ENCODE measurements at regions not wholly inside any gene's neighbourhood (a gene's known extent, or its start where the extent isn't known, plus 50 kb on each side); places are given as distances from the start of the nearest gene placed in this dataset.

DNA sequence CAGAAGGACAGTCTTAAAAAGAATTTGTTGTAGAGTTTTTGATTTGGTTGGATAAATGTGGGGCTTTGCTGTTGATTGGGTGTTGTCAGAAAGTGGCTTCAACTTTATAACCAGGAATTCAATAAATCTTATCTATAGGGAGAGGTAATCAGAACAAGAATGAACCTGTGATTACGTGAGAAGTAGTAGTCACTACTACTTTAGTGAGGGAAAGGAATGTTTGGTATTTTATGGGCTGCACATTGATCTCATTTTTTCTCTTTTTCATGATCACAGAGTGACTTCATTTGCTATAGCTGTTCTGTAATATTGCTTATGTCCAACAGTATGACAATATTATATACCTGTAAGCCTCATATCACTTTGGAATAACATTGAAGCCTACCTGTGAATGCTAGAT lies 485.2 kb upstream of the BCHE start:
- H3K4me3 ChIP-seq: no peak overlapping the region
- H3K4me1 ChIP-seq: no peaks in the 10 kb centered on the region
- no peaks in the 10 kb centered on the region for H3K9me3 ChIP-seq
- H3K27me3 ChIP-seq: no peaks in the 10 kb centered on the region
- H3K9ac ChIP-seq (ENCODE audit: low read depth in 2 of 2, low read length in 2 of 2): no peak overlapping the region
- intact Hi-C loops (cut with DNase I): no loop called here
- TF ChIP-seq, protein P1, sequence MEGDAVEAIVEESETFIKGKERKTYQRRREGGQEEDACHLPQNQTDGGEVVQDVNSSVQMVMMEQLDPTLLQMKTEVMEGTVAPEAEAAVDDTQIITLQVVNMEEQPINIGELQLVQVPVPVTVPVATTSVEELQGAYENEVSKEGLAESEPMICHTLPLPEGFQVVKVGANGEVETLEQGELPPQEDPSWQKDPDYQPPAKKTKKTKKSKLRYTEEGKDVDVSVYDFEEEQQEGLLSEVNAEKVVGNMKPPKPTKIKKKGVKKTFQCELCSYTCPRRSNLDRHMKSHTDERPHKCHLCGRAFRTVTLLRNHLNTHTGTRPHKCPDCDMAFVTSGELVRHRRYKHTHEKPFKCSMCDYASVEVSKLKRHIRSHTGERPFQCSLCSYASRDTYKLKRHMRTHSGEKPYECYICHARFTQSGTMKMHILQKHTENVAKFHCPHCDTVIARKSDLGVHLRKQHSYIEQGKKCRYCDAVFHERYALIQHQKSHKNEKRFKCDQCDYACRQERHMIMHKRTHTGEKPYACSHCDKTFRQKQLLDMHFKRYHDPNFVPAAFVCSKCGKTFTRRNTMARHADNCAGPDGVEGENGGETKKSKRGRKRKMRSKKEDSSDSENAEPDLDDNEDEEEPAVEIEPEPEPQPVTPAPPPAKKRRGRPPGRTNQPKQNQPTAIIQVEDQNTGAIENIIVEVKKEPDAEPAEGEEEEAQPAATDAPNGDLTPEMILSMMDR (IDR thresholded peaks at IDR 0.05): no peak
- no peaks in the 10 kb centered on the region for H3K36me3 ChIP-seq
- no peak for DNase-seq
- H3K27ac ChIP-seq: no peak overlapping the region

DNA sequence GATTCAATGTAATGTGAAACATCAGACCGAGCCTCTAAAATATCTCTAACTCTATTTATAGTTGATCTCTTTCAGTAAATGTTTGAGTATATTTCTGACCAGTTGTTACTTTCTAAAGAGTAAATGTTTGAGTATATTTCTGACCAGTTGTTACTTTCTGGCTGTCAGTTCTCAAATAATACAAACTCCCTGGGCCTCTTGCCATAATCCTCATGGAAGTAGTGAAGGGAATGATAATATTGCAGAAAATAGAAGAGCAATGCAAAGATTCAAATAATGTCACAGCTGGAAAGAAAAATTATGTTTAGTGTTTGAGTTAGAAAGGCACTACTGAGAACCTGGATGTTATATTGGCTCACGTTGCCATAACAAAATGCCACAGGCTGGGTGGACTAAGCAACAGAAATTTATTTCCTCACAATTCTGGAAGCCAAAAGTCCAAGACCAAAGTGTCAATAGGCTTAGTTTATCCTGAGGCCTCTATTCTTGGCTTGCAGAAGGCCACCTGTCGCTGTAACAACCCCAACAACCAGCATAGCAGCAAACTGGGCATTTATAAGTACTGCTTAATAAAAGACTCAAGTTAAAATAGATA lies 470.6 kb upstream of the BCHE start:
- H3K27ac ChIP-seq: no peak overlapping the region
- H3K9ac ChIP-seq (ENCODE audit: low read depth in 2 of 2, low read length in 2 of 2): no peak overlapping the region
- intact Hi-C loops (cut with DNase I): no loop called here
- H3K36me3 ChIP-seq: no peaks in the 10 kb centered on the region
- no peaks in the 10 kb centered on the region for H3K27me3 ChIP-seq
- no peak for DNase-seq
- no peak overlapping the region for H3K4me3 ChIP-seq
- H3K9me3 ChIP-seq: no peaks in the 10 kb centered on the region
- H3K4me1 ChIP-seq: no peaks in the 10 kb centered on the region
- TF ChIP-seq, protein P1 (IDR thresholded peaks at IDR 0.05): no peak

DNA sequence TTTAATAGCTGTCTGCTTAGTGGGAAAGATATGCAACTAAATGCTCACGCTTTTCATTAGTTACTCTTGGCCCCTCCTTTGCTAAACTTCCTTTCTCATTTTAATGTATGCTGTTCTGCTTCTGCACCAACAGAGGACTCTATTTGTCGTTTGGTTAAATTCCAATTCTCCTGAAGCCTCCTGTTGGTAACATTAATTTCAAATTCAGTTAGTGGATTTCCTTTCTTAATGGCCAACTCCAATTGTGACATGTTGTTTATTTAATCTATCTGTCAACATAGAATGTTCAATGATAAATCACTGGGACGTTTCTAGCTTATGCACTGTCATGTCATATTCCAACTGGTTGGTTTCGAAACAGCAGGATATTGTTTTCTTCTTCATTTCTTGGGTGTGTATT lies 467.4 kb upstream of the BCHE start:
- Histone ChIP-seq H3K27ac (no peak overlapping the region), H3K9me3 (no peaks in the 10 kb centered on the region), H3K36me3 (no peaks in the 10 kb centered on the region), H3K4me3 (no peak overlapping the region), H3K27me3 (no peaks in the 10 kb centered on the region), H3K9ac (ENCODE audit: low read depth in 2 of 2, low read length in 2 of 2) (no peak overlapping the region), H3K4me1 (no peaks in the 10 kb centered on the region)
- TF ChIP-seq, protein P1 (IDR thresholded peaks at IDR 0.05): no peak
- intact Hi-C loops (cut with DNase I): no loop called here
- DNase-seq: no peak

DNA sequence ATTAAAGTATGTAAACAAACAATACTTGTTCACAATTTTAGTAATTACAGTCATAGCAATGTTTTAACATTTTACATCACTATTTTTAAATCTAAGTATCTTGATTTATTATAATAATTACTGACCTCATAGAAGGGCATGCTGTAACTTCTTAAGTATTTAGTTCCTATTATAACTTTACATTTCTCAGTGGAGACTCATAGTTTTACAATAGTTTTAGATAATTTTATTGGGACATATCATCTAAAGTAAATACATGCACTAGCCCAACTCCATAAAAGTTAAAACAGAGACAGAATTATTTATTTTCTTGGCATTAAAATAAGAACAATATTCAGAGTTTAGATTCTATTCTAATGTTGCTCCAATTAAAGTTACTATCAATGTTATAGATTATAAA lies 466.5 kb upstream of the BCHE start:
- Histone ChIP-seq H3K27ac (no peak overlapping the region), H3K36me3 (no peaks in the 10 kb centered on the region), H3K4me3 (no peak overlapping the region), H3K9me3 (no peaks in the 10 kb centered on the region), H3K27me3 (no peaks in the 10 kb centered on the region), H3K4me1 (no peaks in the 10 kb centered on the region), H3K9ac (ENCODE audit: low read depth in 2 of 2, low read length in 2 of 2) (no peak overlapping the region)
- DNase-seq: no peak
- intact Hi-C loops (cut with DNase I): no loop called here
- TF ChIP-seq, protein P1 (IDR thresholded peaks at IDR 0.05): no peak

DNA sequence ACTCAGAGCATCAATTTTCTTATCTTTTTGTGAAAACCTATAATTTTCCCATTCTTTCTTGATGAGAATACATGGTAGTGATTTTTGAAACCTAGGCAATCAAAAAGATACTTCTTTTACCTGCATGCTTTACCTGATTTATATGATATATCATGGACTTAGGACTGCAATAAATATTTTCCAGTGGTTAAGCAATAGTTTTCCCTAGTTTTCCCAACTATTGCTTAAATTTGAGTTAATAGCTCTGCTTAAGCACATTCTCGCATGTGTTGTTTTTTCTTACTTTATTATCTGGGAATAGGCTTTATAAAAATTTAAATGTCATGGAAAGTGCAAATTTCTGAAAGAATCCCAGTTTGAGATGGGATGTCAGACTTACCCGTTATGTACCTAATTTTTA lies 465.1 kb upstream of the BCHE start:
- H3K9ac ChIP-seq (ENCODE audit: low read depth in 2 of 2, low read length in 2 of 2): no peak overlapping the region
- no peaks in the 10 kb centered on the region for H3K36me3 ChIP-seq
- H3K4me1 ChIP-seq: no peaks in the 10 kb centered on the region
- no peak overlapping the region for H3K4me3 ChIP-seq
- H3K27ac ChIP-seq: no peak overlapping the region
- TF ChIP-seq, protein P1 (IDR thresholded peaks at IDR 0.05): no peak
- no peaks in the 10 kb centered on the region for H3K9me3 ChIP-seq
- H3K27me3 ChIP-seq: no peaks in the 10 kb centered on the region
- intact Hi-C loops (cut with DNase I): no loop called here
- DNase-seq: no peak
